T-cell (primary cell): ENCODE measurements at regions not wholly inside any gene's neighbourhood (a gene's known extent, or its start where the extent isn't known, plus 50 kb on each side); places are given as distances from the start of the nearest gene placed in this dataset.

ENCODE experiments used
- ATAC-seq, 4 experiments: fragments of 200-7000 bp in 3 of 4; fragments of 150-1000 bp in 1 of 4; cut with Tn5 transposase; replicated peaks in 1 of 4; 1 replicate in 3 of 4; 2 replicates in 1 of 4; pipeline ENCODE4 v1.10.0; 2021; ENCODE audit warnings: moderate library complexity in 3 of 4, mild to moderate bottlenecking in 2 of 4, moderate number of reproducible peaks in 1 of 4
- CTCF ChIA-PET, 2 donors: fragments of 300-600 bp; sonication (Branson Sonifier 250); formaldehyde crosslinking; loops; one replicate each; lab custom pipeline; 2022; ENCODE audit warnings: antibody characterized with exemption in 2 of 2; lab: Charles Lee
- POLR2A ChIA-PET, 2 donors: fragments of 300-600 bp; sonication (Branson Sonifier 250); formaldehyde crosslinking; loops; one replicate each; lab custom pipeline; 2022; ENCODE audit warnings: antibody characterized with exemption in 2 of 2; lab: Charles Lee
- DNase-seq, 35 experiments: peaks; one replicate each; pipeline versions ENCODE4 v3.0.0 to v3.0.0-alpha.2; 2013 to 2023
- H3K27ac ChIP-seq: one replicate; pipeline ENCODE4 v1.5.1; 2013; ENCODE audit warnings: low read length
- H3K27me3 ChIP-seq, 2 experiments: replicated peaks in 1 of 2; 1 replicate in 1 of 2; 2 replicates in 1 of 2; pipeline versions ENCODE4 v1.6.1 to v1.7.0; 2013; ENCODE audit warnings: low read length in 1 of 2, mixed read lengths in 1 of 2; ENCODE audit not compliant: control insufficient read depth in 2 of 2, insufficient read depth in 2 of 2; ENCODE audit errors: extremely low read depth in 1 of 2
- H3K36me3 ChIP-seq, 2 donors: 1 replicate in 1 of 2; 2 replicates in 1 of 2; pipeline versions ENCODE4 v1.6.1 to v1.7.0; 2013; ENCODE audit warnings: low read length in 1 of 2; ENCODE audit not compliant: control insufficient read depth in 2 of 2, insufficient read depth in 1 of 2; ENCODE audit errors: extremely low read depth in 1 of 2
- H3K4me1 ChIP-seq, 2 experiments: 1 replicate in 1 of 2; 2 replicates in 1 of 2; pipeline versions ENCODE4 v1.6.1 to v1.7.0; 2013; ENCODE audit warnings: low read length in 2 of 2, mixed read lengths in 1 of 2; ENCODE audit not compliant: insufficient read depth in 2 of 2, control insufficient read depth in 1 of 2; ENCODE audit errors: extremely low read depth in 1 of 2
- H3K4me3 ChIP-seq, 2 donors: 1 replicate in 1 of 2; 2 replicates in 1 of 2; pipeline versions ENCODE4 v1.5.1 to v1.7.0; 2013; ENCODE audit warnings: mild to moderate bottlenecking in 2 of 2, low read length in 1 of 2, moderate library complexity in 1 of 2; ENCODE audit not compliant: control insufficient read depth in 1 of 2; ENCODE audit errors: extremely low read depth in 1 of 2
- H3K9me3 ChIP-seq: 2 replicates; pipeline ENCODE4 v1.7.0; 2013
- H3K27ac Mint-ChIP-seq, 2 donors: one replicate each; pipeline ENCODE4 v1.8.0; 2020 to 2021; ENCODE audit warnings: mild to moderate bottlenecking in 2 of 2, mixed read lengths in 2 of 2
- H3K27me3 Mint-ChIP-seq, 2 donors: one replicate each; pipeline ENCODE4 v1.8.0; 2021 to 2022; ENCODE audit warnings: mixed read lengths in 2 of 2
- H3K36me3 Mint-ChIP-seq: one replicate; pipeline ENCODE4 v1.8.0; 2021; ENCODE audit warnings: mixed read lengths
- H3K4me1 Mint-ChIP-seq, 3 donors: one replicate each; pipeline ENCODE4 v1.8.0; 2020 to 2022; ENCODE audit warnings: mixed read lengths in 3 of 3, mild to moderate bottlenecking in 1 of 3
- H3K4me3 Mint-ChIP-seq, 3 donors: one replicate each; pipeline ENCODE4 v1.8.0; 2020 to 2022; ENCODE audit warnings: mild to moderate bottlenecking in 3 of 3, mixed read lengths in 3 of 3, moderate library complexity in 3 of 3
- H3K9me3 Mint-ChIP-seq, 3 donors: one replicate each; pipeline ENCODE4 v1.8.0; 2020 to 2022; ENCODE audit warnings: mixed read lengths in 3 of 3
- WGBS: methylation state at CpG from one replicate; pipeline ENCODE4 v1.1.5; 2013; ENCODE audit warnings: missing lambda C conversion rate; ENCODE audit not compliant: insufficient coverage; 5-methylcytosine and 5-hydroxymethylcytosine counted together

- no peaks in the 10 kb centered on the region for H3K36me3 Mint-ChIP-seq
- H3K36me3 ChIP-seq: no peaks in the 10 kb centered on the region
- no peaks in the 10 kb centered on the region for H3K9me3 ChIP-seq
- H3K27me3 Mint-ChIP-seq: peaks cover 34 to 39% of the 10 kb centered on the region in 2 donors
- CTCF ChIA-PET: no interaction called here
- POLR2A ChIA-PET: no interaction called here
- peaks cover 0 to 4% (median 0%) of the 10 kb centered on the region in 3 donors for H3K9me3 Mint-ChIP-seq
- WGBS: 83% methylated on average over 2 of the region's 6 CpGs
- DNase-seq (no peak), ATAC-seq (no peak)
- H3K4me1 Mint-ChIP-seq: no peaks in the 10 kb centered on the region
- H3K4me3 Mint-ChIP-seq: no peak overlapping the region
- no peak overlapping the region for H3K4me3 ChIP-seq
- no peaks in the 10 kb centered on the region for H3K4me1 ChIP-seq
- peaks cover 0 to 3% of the 10 kb centered on the region in 2 experiments for H3K27me3 ChIP-seq
- H3K27ac Mint-ChIP-seq: no peak overlapping the region
- no peak overlapping the region for H3K27ac ChIP-seq
Measured at GRCh38 chr3:170778240-170779217, 91.5 kb downstream of the RPL22L1 start.

GRCh38 chr3:170777564-170777926, 92.5 kb downstream of the RPL22L1 start:
- H3K4me1 ChIP-seq: no peaks in the 10 kb centered on the region
- no peak overlapping the region for H3K4me3 ChIP-seq
- ChIA-PET POLR2A (no interaction called here), CTCF (no interaction called here)
- H3K4me1 Mint-ChIP-seq: no peaks in the 10 kb centered on the region
- peaks cover 0 to 3% of the 10 kb centered on the region in 2 experiments for H3K27me3 ChIP-seq
- peaks cover 0 to 4% (median 0%) of the 10 kb centered on the region in 3 donors for H3K9me3 Mint-ChIP-seq
- no peak for ATAC-seq
- H3K9me3 ChIP-seq: no peaks in the 10 kb centered on the region
- no peak overlapping the region for H3K27ac Mint-ChIP-seq
- DNase-seq: no peak
- peaks cover 26 to 30% of the 10 kb centered on the region in 2 donors for H3K27me3 Mint-ChIP-seq
- H3K4me3 Mint-ChIP-seq: no peak overlapping the region
- no peaks in the 10 kb centered on the region for H3K36me3 Mint-ChIP-seq
- H3K27ac ChIP-seq: no peak overlapping the region
- no peaks in the 10 kb centered on the region for H3K36me3 ChIP-seq

- DNase-seq (no peak), ATAC-seq (no peak)
- no peak overlapping the region for H3K27ac ChIP-seq
- H3K27me3 ChIP-seq: peaks cover 0 to 3% of the 10 kb centered on the region in 2 experiments
- ChIA-PET POLR2A (no interaction called here), CTCF (no interaction called here)
- no peaks in the 10 kb centered on the region for H3K4me1 ChIP-seq
- Mint-ChIP-seq H3K9me3 (peaks cover 0 to 4% (median 0%) of the 10 kb centered on the region in 3 donors), H3K4me3 (no peak overlapping the region), H3K4me1 (no peaks in the 10 kb centered on the region), H3K36me3 (no peaks in the 10 kb centered on the region), H3K27me3 (peaks cover 23 to 27% of the 10 kb centered on the region in 2 donors), H3K27ac (no peak overlapping the region)
- H3K9me3 ChIP-seq: no peaks in the 10 kb centered on the region
- WGBS: 50% methylated on average over 4 of the region's 5 CpGs
- H3K4me3 ChIP-seq: no peak overlapping the region
- H3K36me3 ChIP-seq: no peaks in the 10 kb centered on the region
Measured at GRCh38 chr3:170776887-170777563, 93.0 kb downstream of the RPL22L1 start.

- Histone ChIP-seq H3K27me3 (peaks cover 0 to 1% of the 10 kb centered on the region in 2 experiments), H3K36me3 (no peaks in the 10 kb centered on the region), H3K27ac (no peak overlapping the region), H3K4me3 (no peak overlapping the region), H3K4me1 (no peaks in the 10 kb centered on the region), H3K9me3 (no peaks in the 10 kb centered on the region)
- H3K36me3 Mint-ChIP-seq: no peaks in the 10 kb centered on the region
- 100% methylated on average over 1 of the region's 4 CpGs for WGBS
- peaks cover 15 to 24% of the 10 kb centered on the region in 2 donors for H3K27me3 Mint-ChIP-seq
- DNase-seq: no peak
- no peak for ATAC-seq
- no peaks in the 10 kb centered on the region for H3K4me1 Mint-ChIP-seq
- peaks cover 0 to 4% (median 0%) of the 10 kb centered on the region in 3 donors for H3K9me3 Mint-ChIP-seq
- CTCF ChIA-PET: no interaction called here
- no peak overlapping the region for H3K27ac Mint-ChIP-seq
- H3K4me3 Mint-ChIP-seq: no peak overlapping the region
- POLR2A ChIA-PET: no interaction called here
Measured at GRCh38 chr3:170773682-170774425, 96.1 kb downstream of the RPL22L1 start.

- Mint-ChIP-seq H3K27ac (no peak overlapping the region), H3K27me3 (peaks cover 6 to 16% of the 10 kb centered on the region in 2 donors), H3K9me3 (no peaks in the 10 kb centered on the region), H3K4me3 (no peak overlapping the region), H3K4me1 (no peaks in the 10 kb centered on the region), H3K36me3 (no peaks in the 10 kb centered on the region)
- WGBS: no CpG with 5 or more reads among the region's 1 CpG
- Histone ChIP-seq H3K27me3 (no peaks in the 10 kb centered on the region), H3K27ac (no peak overlapping the region), H3K4me1 (no peaks in the 10 kb centered on the region), H3K4me3 (no peak overlapping the region), H3K9me3 (no peaks in the 10 kb centered on the region), H3K36me3 (no peaks in the 10 kb centered on the region)
- DNase-seq: no peak
- ATAC-seq: no peak
- ChIA-PET CTCF (no interaction called here), POLR2A (no interaction called here)
Measured at GRCh38 chr3:170772175-170772574, 97.8 kb downstream of the RPL22L1 start.

GRCh38 chr3:170768334-170768801, 101.6 kb downstream of the RPL22L1 start:
- no peaks in the 10 kb centered on the region for H3K9me3 ChIP-seq
- no peaks in the 10 kb centered on the region for H3K36me3 ChIP-seq
- WGBS: 43% methylated on average over 1 of the region's 2 CpGs
- ChIA-PET CTCF (interaction anchor here in 1 of 2 donors (0.6 kb wide), 1 partner anchor 906 kb away, joined by 4 read pairs; no protein-coding TSS in a partner anchor), POLR2A (no interaction called here)
- H3K27me3 Mint-ChIP-seq: peaks cover 0 to 13% of the 10 kb centered on the region in 2 donors
- peak in 5 of 35 experiments; percentile 2 to 5 (median 2) for DNase-seq
- no peak overlapping the region for H3K27ac ChIP-seq
- H3K4me3 Mint-ChIP-seq: no peak overlapping the region
- H3K9me3 Mint-ChIP-seq: no peaks in the 10 kb centered on the region
- no peak overlapping the region for H3K4me3 ChIP-seq
- no peak overlapping the region for H3K27ac Mint-ChIP-seq
- no peak for ATAC-seq
- H3K36me3 Mint-ChIP-seq: no peaks in the 10 kb centered on the region
- no peaks in the 10 kb centered on the region for H3K4me1 Mint-ChIP-seq
- no peaks in the 10 kb centered on the region for H3K27me3 ChIP-seq
- no peaks in the 10 kb centered on the region for H3K4me1 ChIP-seq
